ENCODE measurements at regions not wholly inside any gene's neighbourhood (a gene's known extent, or its start where the extent isn't known, plus 50 kb on each side); places are given as distances from the start of the nearest gene placed in this dataset.

DNA sequence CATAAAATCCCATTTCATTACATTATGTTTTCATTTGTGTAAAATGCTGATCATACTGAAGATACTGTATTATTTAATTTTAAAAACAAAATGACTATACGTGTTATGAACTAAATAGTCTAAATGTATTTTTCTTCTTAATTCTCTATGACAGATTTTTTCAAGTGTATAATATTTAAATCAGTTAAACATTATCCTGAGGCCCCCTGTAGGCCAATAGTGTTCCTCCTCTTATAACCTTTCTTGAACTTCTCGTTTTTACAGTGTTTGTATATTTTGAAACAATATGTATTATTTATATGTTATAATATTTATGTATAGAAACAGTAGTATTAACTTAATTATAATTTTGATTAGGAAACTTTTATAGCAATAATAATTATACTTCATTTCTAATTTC lies 151.1 kb upstream of the CHORDC1 start:
- TF ChIP-seq, protein P1, sequence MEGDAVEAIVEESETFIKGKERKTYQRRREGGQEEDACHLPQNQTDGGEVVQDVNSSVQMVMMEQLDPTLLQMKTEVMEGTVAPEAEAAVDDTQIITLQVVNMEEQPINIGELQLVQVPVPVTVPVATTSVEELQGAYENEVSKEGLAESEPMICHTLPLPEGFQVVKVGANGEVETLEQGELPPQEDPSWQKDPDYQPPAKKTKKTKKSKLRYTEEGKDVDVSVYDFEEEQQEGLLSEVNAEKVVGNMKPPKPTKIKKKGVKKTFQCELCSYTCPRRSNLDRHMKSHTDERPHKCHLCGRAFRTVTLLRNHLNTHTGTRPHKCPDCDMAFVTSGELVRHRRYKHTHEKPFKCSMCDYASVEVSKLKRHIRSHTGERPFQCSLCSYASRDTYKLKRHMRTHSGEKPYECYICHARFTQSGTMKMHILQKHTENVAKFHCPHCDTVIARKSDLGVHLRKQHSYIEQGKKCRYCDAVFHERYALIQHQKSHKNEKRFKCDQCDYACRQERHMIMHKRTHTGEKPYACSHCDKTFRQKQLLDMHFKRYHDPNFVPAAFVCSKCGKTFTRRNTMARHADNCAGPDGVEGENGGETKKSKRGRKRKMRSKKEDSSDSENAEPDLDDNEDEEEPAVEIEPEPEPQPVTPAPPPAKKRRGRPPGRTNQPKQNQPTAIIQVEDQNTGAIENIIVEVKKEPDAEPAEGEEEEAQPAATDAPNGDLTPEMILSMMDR (conservative IDR thresholded peaks at IDR 0.05; ENCODE audit: low read depth, low read length), result no peak
- H3K4me2 ChIP-seq, result no peak overlapping the region
- no peaks in the 10 kb centered on the region for H3K36me3 ChIP-seq (ENCODE audit: insufficient read depth)
- no peaks in the 10 kb centered on the region for H3K4me1 ChIP-seq (ENCODE audit: low read depth, poor library complexity, severe bottlenecking)
- no peaks in the 10 kb centered on the region for H4K20me1 ChIP-seq (ENCODE audit: insufficient read depth)
- H2AFZ ChIP-seq (ENCODE audit: low read depth), result no peak overlapping the region
- H3K79me2 ChIP-seq (ENCODE audit: insufficient read depth, low read depth), result no peaks in the 10 kb centered on the region
- no peak overlapping the region for H3K4me3 ChIP-seq (IDR thresholded peaks at IDR 0.05; ENCODE audit: insufficient read depth, low read depth, low read length)
- no peak overlapping the region for H3K27ac ChIP-seq
- H3K9ac ChIP-seq, result no peak overlapping the region
- no peaks in the 10 kb centered on the region for H3K27me3 ChIP-seq (ENCODE audit: insufficient read depth, low read depth)

DNA sequence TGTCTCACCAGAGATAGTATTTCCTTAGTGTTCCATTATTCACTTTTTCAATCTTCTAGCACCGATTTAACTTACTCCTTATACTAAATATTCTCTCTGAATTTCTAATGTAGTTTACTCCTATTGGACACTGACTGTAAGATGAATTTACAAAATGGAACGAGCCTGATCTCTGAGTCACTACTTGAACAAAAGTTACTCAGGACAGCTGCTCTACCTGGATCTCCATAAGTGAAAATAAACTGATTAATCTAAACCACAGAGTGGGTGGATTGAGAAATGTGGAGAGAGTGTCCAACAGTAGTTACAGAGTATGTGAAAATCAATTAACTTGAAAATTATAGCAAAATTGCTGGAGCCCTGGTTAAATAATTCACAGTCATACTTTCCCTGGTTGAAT lies 141.7 kb upstream of the CHORDC1 start:
- no peak overlapping the region for H3K9ac ChIP-seq
- H4K20me1 ChIP-seq (ENCODE audit: insufficient read depth), result no peaks in the 10 kb centered on the region
- no peak overlapping the region for H3K27ac ChIP-seq
- H3K4me3 ChIP-seq (IDR thresholded peaks at IDR 0.05; ENCODE audit: insufficient read depth, low read depth, low read length), result no peak overlapping the region
- H2AFZ ChIP-seq (ENCODE audit: low read depth), result no peak overlapping the region
- no peaks in the 10 kb centered on the region for H3K79me2 ChIP-seq (ENCODE audit: insufficient read depth, low read depth)
- no peaks in the 10 kb centered on the region for H3K4me1 ChIP-seq (ENCODE audit: low read depth, poor library complexity, severe bottlenecking)
- no peak overlapping the region for H3K4me2 ChIP-seq
- H3K36me3 ChIP-seq (ENCODE audit: insufficient read depth), result no peaks in the 10 kb centered on the region
- TF ChIP-seq, protein P1 (conservative IDR thresholded peaks at IDR 0.05; ENCODE audit: low read depth, low read length), result no peak
- no peaks in the 10 kb centered on the region for H3K27me3 ChIP-seq (ENCODE audit: insufficient read depth, low read depth)

DNA sequence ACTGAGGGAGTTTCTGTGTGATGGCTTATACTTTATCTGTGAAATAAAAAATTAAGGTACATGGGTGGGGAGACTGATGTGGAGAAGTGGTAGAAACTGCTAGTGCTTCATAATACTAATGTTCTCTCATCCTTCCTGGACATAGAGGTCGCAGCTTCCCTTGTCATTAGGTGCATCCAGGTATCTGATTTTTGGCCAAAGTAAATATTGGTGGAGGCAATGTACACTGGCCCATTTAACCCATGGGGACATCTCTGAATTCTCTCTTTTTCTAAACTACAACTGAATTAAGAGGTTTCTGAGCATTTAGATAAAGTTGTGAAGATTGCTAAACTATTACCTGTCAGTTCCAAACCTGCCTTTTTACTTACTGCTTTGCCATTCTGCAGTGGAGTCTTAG lies 140.9 kb upstream of the CHORDC1 start:
- no peaks in the 10 kb centered on the region for H3K79me2 ChIP-seq (ENCODE audit: insufficient read depth, low read depth)
- H3K27me3 ChIP-seq (ENCODE audit: insufficient read depth, low read depth), result no peaks in the 10 kb centered on the region
- H3K4me1 ChIP-seq (ENCODE audit: low read depth, poor library complexity, severe bottlenecking), result no peaks in the 10 kb centered on the region
- no peak overlapping the region for H3K9ac ChIP-seq
- H3K27ac ChIP-seq, result no peak overlapping the region
- H3K4me3 ChIP-seq (IDR thresholded peaks at IDR 0.05; ENCODE audit: insufficient read depth, low read depth, low read length), result no peak overlapping the region
- no peak overlapping the region for H2AFZ ChIP-seq (ENCODE audit: low read depth)
- no peaks in the 10 kb centered on the region for H3K36me3 ChIP-seq (ENCODE audit: insufficient read depth)
- H4K20me1 ChIP-seq (ENCODE audit: insufficient read depth), result no peaks in the 10 kb centered on the region
- no peak overlapping the region for H3K4me2 ChIP-seq
- TF ChIP-seq, protein P1 (conservative IDR thresholded peaks at IDR 0.05; ENCODE audit: low read depth, low read length), result no peak

DNA sequence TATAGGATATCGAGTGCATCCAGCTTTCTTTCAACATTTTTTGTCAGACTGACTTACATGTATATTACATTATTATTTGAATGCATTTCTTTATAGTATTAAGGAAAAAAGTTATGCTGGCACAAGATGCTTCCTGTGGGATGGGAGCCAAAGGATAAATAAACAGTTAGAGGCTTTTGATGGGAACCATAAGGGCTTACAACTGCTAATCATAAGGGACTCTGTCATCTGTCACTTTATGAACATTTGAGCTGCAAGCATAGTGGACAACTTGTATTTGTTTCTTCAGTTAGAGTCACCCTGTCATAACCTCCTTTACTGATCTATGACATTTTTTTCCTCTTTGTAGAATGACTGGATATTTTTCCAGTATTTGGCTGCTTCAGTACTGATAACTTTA lies 132.4 kb upstream of the CHORDC1 start:
- no peak overlapping the region for H2AFZ ChIP-seq (ENCODE audit: low read depth)
- no peaks in the 10 kb centered on the region for H3K27me3 ChIP-seq (ENCODE audit: insufficient read depth, low read depth)
- H3K4me2 ChIP-seq, result no peak overlapping the region
- no peaks in the 10 kb centered on the region for H3K79me2 ChIP-seq (ENCODE audit: insufficient read depth, low read depth)
- TF ChIP-seq, protein P1 (conservative IDR thresholded peaks at IDR 0.05; ENCODE audit: low read depth, low read length), result no peak
- H3K27ac ChIP-seq, result no peak overlapping the region
- no peak overlapping the region for H3K9ac ChIP-seq
- H3K36me3 ChIP-seq (ENCODE audit: insufficient read depth), result no peaks in the 10 kb centered on the region
- no peak overlapping the region for H3K4me3 ChIP-seq (IDR thresholded peaks at IDR 0.05; ENCODE audit: insufficient read depth, low read depth, low read length)
- H4K20me1 ChIP-seq (ENCODE audit: insufficient read depth), result no peaks in the 10 kb centered on the region
- no peaks in the 10 kb centered on the region for H3K4me1 ChIP-seq (ENCODE audit: low read depth, poor library complexity, severe bottlenecking)

DNA sequence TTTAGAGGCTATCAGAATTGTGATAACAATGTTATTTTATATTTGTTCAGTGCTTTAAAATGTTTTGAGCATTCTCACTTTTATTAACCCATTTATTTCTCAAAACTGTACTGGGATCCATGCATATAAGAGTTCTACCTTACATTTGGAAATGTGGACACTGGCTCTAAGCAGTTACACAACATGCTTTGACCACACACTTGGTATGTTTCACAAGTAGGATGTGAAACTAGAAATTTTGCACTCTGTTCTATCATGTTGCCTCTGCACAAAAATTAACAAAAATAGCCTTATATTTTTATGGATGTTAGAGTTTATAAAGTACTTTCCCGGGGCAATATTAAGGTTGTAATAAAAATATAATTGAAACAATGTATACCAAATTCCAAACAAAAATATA lies 126.9 kb upstream of the CHORDC1 start:
- no peak overlapping the region for H3K27ac ChIP-seq
- TF ChIP-seq, protein P1 (conservative IDR thresholded peaks at IDR 0.05; ENCODE audit: low read depth, low read length), result no peak
- H3K4me3 ChIP-seq (IDR thresholded peaks at IDR 0.05; ENCODE audit: insufficient read depth, low read depth, low read length), result no peak overlapping the region

More for the DNA sequence above, 126.9 kb upstream of the CHORDC1 start:
- Histone ChIP-seq H3K4me1 (ENCODE audit: low read depth, poor library complexity, severe bottlenecking) (no peaks in the 10 kb centered on the region), H3K27me3 (ENCODE audit: insufficient read depth, low read depth) (no peaks in the 10 kb centered on the region), H3K9ac (no peak overlapping the region), H3K36me3 (ENCODE audit: insufficient read depth) (no peaks in the 10 kb centered on the region), H3K79me2 (ENCODE audit: insufficient read depth, low read depth) (no peaks in the 10 kb centered on the region), H3K4me2 (no peak overlapping the region), H2AFZ (ENCODE audit: low read depth) (no peak overlapping the region), H4K20me1 (ENCODE audit: insufficient read depth) (no peaks in the 10 kb centered on the region)
